KMS-11 (cell line): ENCODE measurements at regions not wholly inside any gene's neighbourhood (a gene's known extent, or its start where the extent isn't known, plus 50 kb on each side); places are given as distances from the start of the nearest gene placed in this dataset.

Experiments used
- H2AFZ ChIP-seq: fragments of 200-600 bp; sonication (generic); 2 replicates; pipeline ENCODE4 v1.6.1; 2016; ENCODE audit warnings: antibody characterized with exemption, mixed run types, low read depth
- H3K27ac ChIP-seq: fragments of 200-600 bp; sonication (generic); 2 replicates; pipeline ENCODE4 v1.6.1; 2016; ENCODE audit warnings: mild to moderate bottlenecking, mixed run types
- H3K27me3 ChIP-seq: fragments of 200-600 bp; sonication (generic); 2 replicates; pipeline ENCODE4 v1.6.1; 2017; ENCODE audit warnings: mild to moderate bottlenecking, low read depth, mixed run types, moderate library complexity; ENCODE audit not compliant: insufficient read depth
- H3K36me3 ChIP-seq: fragments of 200-600 bp; sonication (generic); 2 replicates; pipeline ENCODE4 v1.6.1; 2017; ENCODE audit warnings: mild to moderate bottlenecking, mixed run types; ENCODE audit not compliant: insufficient read depth
- H3K4me1 ChIP-seq: fragments of 200-600 bp; sonication (generic); 2 replicates; pipeline ENCODE4 v1.6.1; 2016; ENCODE audit warnings: mild to moderate bottlenecking, low read depth, mixed run types; ENCODE audit not compliant: poor library complexity, severe bottlenecking
- H3K4me2 ChIP-seq: fragments of 200-600 bp; sonication (generic); 2 replicates; pipeline ENCODE4 v1.7.0; 2016; ENCODE audit warnings: mild to moderate bottlenecking, mixed run types
- H3K4me3 ChIP-seq: fragments of 200-600 bp; sonication (generic); IDR thresholded peaks from 2 replicates; pipeline ENCODE4 v1.6.1; 2017; ENCODE audit warnings: low read depth, low read length, mixed read lengths; ENCODE audit not compliant: insufficient read depth
- H3K79me2 ChIP-seq: fragments of 200-600 bp; sonication (generic); 2 replicates; pipeline ENCODE4 v1.6.1; 2016; ENCODE audit warnings: low read depth, mixed run types; ENCODE audit not compliant: insufficient read depth
- H3K9ac ChIP-seq: fragments of 200-600 bp; sonication (generic); 2 replicates; pipeline ENCODE4 v1.6.1; 2016; ENCODE audit warnings: mild to moderate bottlenecking, mixed run types
- H4K20me1 ChIP-seq: fragments of 200-600 bp; sonication (generic); 2 replicates; pipeline ENCODE4 v1.6.1; 2016; ENCODE audit warnings: mild to moderate bottlenecking, mixed run types; ENCODE audit not compliant: insufficient read depth
- CTCF ChIP-seq: fragments of 200-600 bp; sonication (generic); conservative IDR thresholded peaks from 2 replicates; pipeline ENCODE4 v1.6.1; 2017; ENCODE audit warnings: low read depth, mild to moderate bottlenecking, antibody characterized with exemption, low read length, moderate library complexity, mixed read lengths

GRCh38 chr9:29038332-29038731 lies 1465.1 kb upstream of the C9orf72 start:
- Histone ChIP-seq H3K9ac (no peak overlapping the region), H3K79me2 (no peaks in the 10 kb centered on the region), H3K27ac (no peak overlapping the region), H2AFZ (no peak overlapping the region), H3K27me3 (no peaks in the 10 kb centered on the region), H3K36me3 (no peaks in the 10 kb centered on the region), H3K4me3 (no peak overlapping the region), H3K4me1 (peaks cover 5% of the 10 kb centered on the region), H3K4me2 (no peak overlapping the region), H4K20me1 (no peaks in the 10 kb centered on the region)
- no peak for TF ChIP-seq CTCF

- Histone ChIP-seq H3K4me3 (no peak overlapping the region), H2AFZ (no peak overlapping the region), H3K4me1 (peaks cover 5% of the 10 kb centered on the region), H3K27me3 (no peaks in the 10 kb centered on the region), H3K4me2 (no peak overlapping the region), H3K27ac (no peak overlapping the region), H4K20me1 (no peaks in the 10 kb centered on the region), H3K36me3 (no peaks in the 10 kb centered on the region), H3K9ac (no peak overlapping the region), H3K79me2 (no peaks in the 10 kb centered on the region)
- no peak for TF ChIP-seq CTCF
These were observed 1466.0 kb upstream of the C9orf72 start for GRCh38 chr9:29039258-29039657.

GRCh38 chr9:29043072-29043471 lies 1469.8 kb upstream of the C9orf72 start:
- Histone ChIP-seq H3K4me2 (no peak overlapping the region), H3K79me2 (no peaks in the 10 kb centered on the region), H3K9ac (no peak overlapping the region), H3K27me3 (no peaks in the 10 kb centered on the region), H3K4me3 (no peak overlapping the region), H4K20me1 (no peaks in the 10 kb centered on the region), H3K4me1 (peaks cover 5% of the 10 kb centered on the region), H3K36me3 (no peaks in the 10 kb centered on the region), H2AFZ (no peak overlapping the region), H3K27ac (no peak overlapping the region)
- TF ChIP-seq CTCF: no peak

- no peaks in the 10 kb centered on the region for H4K20me1 ChIP-seq
- H3K9ac ChIP-seq: no peak overlapping the region
- no peak overlapping the region for H2AFZ ChIP-seq
- H3K4me1 ChIP-seq: no peaks in the 10 kb centered on the region
- H3K79me2 ChIP-seq: no peaks in the 10 kb centered on the region
- no peak overlapping the region for H3K4me3 ChIP-seq
- H3K4me2 ChIP-seq: no peak overlapping the region
- H3K27ac ChIP-seq: no peak overlapping the region
- TF ChIP-seq CTCF: no peak
- no peaks in the 10 kb centered on the region for H3K36me3 ChIP-seq
- H3K27me3 ChIP-seq: no peaks in the 10 kb centered on the region
These were observed 1471.7 kb upstream of the C9orf72 start for GRCh38 chr9:29044959-29045358.

- no peaks in the 10 kb centered on the region for H4K20me1 ChIP-seq
- H3K4me3 ChIP-seq: no peak overlapping the region
- no peaks in the 10 kb centered on the region for H3K27me3 ChIP-seq
- H3K4me1 ChIP-seq: no peaks in the 10 kb centered on the region
- H3K27ac ChIP-seq: no peak overlapping the region
- H3K4me2 ChIP-seq: no peak overlapping the region
- TF ChIP-seq CTCF: no peak
- H3K36me3 ChIP-seq: no peaks in the 10 kb centered on the region
- H3K9ac ChIP-seq: no peak overlapping the region
- H3K79me2 ChIP-seq: no peaks in the 10 kb centered on the region
- H2AFZ ChIP-seq: no peak overlapping the region
These were observed 1486.8 kb upstream of the C9orf72 start for GRCh38 chr9:29060041-29060440.
